Ishikawa (cell line): ENCODE measurements at regions not wholly inside any gene's neighbourhood (a gene's known extent, or its start where the extent isn't known, plus 50 kb on each side); places are given as distances from the start of the nearest gene placed in this dataset.

Source experiments
- CEBPB ChIP-seq: IDR thresholded peaks from 2 replicates; pipeline ENCODE4 v1.6.1; 2012
- CREB1 ChIP-seq: IDR thresholded peaks from 2 replicates; pipeline ENCODE4 v1.6.1; 2012; ENCODE audit warnings: low read depth
- EGR1 ChIP-seq: IDR thresholded peaks from 2 replicates; pipeline ENCODE4 v1.6.1; 2012
- EP300 ChIP-seq: IDR thresholded peaks from 2 replicates; pipeline ENCODE4 v1.6.1; 2012; ENCODE audit warnings: borderline replicate concordance
- FOXM1 ChIP-seq: IDR thresholded peaks from 2 replicates; pipeline ENCODE4 v1.6.1; 2012; ENCODE audit warnings: low read depth, borderline replicate concordance
- NFIC ChIP-seq: IDR thresholded peaks from 2 replicates; pipeline ENCODE4 v1.6.1; 2012
- RAD21 ChIP-seq: IDR thresholded peaks from 2 replicates; pipeline ENCODE4 v1.6.1; 2012; ENCODE audit warnings: low read depth
- REST ChIP-seq: IDR thresholded peaks from 2 replicates; pipeline ENCODE4 v1.6.1; 2012; ENCODE audit warnings: low read depth, mild to moderate bottlenecking
- TAF1 ChIP-seq: IDR thresholded peaks from 2 replicates; pipeline ENCODE4 v1.6.1; 2012; ENCODE audit warnings: low read depth, mild to moderate bottlenecking
- TCF12 ChIP-seq: IDR thresholded peaks from 2 replicates; pipeline ENCODE4 v1.6.1; 2012; ENCODE audit warnings: low read depth
- TEAD4 ChIP-seq: IDR thresholded peaks from 2 replicates; pipeline ENCODE4 v1.6.1; 2012
- YY1 ChIP-seq: IDR thresholded peaks from 2 replicates; pipeline ENCODE4 v1.6.1; 2012; ENCODE audit warnings: low read depth
- ZBTB7A ChIP-seq: IDR thresholded peaks from 2 replicates; pipeline ENCODE4 v1.6.1; 2012; ENCODE audit warnings: low read depth
- TF ChIP-seq, protein P1 (sequence below): IDR thresholded peaks from 2 replicates; pipeline ENCODE4 v1.6.1; 2012
- TF ChIP-seq, protein P2 (sequence below): IDR thresholded peaks from 2 replicates; pipeline ENCODE4 v1.6.1; 2012

DNA sequence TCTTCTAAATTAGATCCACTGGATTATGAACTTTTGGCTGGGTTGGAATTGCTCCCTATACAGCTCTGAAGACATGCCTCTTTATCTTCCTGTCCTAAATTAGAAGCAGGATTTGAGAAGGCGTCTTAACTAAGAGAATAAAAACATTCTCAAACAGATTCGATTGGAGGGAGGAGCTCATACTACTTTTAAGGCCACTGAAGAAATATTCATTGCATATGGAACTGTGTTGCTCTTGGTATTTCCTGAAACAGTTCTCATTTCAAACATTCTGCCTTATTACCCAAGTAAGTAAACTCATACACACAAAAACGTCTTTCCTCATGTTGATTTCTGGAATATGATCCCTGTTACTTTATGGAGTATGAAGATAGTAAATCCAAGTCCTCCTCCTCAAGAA, 519.7 kb upstream of the CDH4 start:
- TF ChIP-seq, protein P1, sequence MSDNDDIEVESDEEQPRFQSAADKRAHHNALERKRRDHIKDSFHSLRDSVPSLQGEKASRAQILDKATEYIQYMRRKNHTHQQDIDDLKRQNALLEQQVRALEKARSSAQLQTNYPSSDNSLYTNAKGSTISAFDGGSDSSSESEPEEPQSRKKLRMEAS = no peak
- TF ChIP-seq TEAD4 (no peak), NFIC (no peak), YY1 (no peak), CREB1 (no peak), REST (no peak), EGR1 (no peak), EP300 (no peak), FOXM1 (no peak)
- TF ChIP-seq, protein P2, sequence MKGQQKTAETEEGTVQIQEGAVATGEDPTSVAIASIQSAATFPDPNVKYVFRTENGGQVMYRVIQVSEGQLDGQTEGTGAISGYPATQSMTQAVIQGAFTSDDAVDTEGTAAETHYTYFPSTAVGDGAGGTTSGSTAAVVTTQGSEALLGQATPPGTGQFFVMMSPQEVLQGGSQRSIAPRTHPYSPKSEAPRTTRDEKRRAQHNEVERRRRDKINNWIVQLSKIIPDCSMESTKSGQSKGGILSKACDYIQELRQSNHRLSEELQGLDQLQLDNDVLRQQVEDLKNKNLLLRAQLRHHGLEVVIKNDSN = no peak

- TF ChIP-seq TAF1 (no peak), EP300 (no peak), TCF12 (no peak), RAD21 (no peak), FOXM1 (no peak), EGR1 (no peak), TEAD4 (no peak)
- TF ChIP-seq, protein P2 = no peak
- TF ChIP-seq, protein P1 = no peak
Observed at GRCh38 chr20:60748086-60748485, 504.0 kb upstream of the CDH4 start.

GRCh38 chr20:60749804-60750602, 502.1 kb upstream of the CDH4 start:
- TF ChIP-seq TEAD4 = no peak
- TF ChIP-seq RAD21 = no peak
- TF ChIP-seq FOXM1 = no peak
- TF ChIP-seq TCF12 = no peak
- no peak for TF ChIP-seq EP300
- no peak for TF ChIP-seq EGR1
- no peak for TF ChIP-seq REST
- TF ChIP-seq ZBTB7A = no peak
- TF ChIP-seq, protein P1 = no peak
- TF ChIP-seq YY1 = no peak
- no peak for TF ChIP-seq NFIC
- TF ChIP-seq CEBPB = no peak
- TF ChIP-seq, protein P2 = no peak
- TF ChIP-seq CREB1 = no peak
- no peak for TF ChIP-seq TAF1

DNA sequence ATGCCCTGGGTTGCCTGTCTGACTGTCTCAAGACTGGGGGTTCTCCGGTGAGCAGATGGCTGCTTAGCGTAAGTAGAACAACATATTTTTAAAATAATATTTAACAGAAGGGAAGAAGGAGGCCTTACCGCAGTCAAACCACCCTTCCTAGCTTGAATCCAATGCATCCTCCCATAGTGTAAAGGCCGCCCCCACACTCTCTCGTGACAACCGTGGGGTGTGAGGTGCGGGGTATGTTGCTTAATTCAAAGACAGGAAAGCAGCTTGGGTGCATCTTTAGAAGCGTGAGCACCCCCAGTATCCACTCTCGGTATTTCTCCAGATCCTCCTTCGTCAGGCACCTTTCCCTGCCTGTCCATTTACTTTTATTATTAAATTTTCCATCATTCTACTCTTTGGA, 501.2 kb upstream of the CDH4 start:
- no peak for TF ChIP-seq ZBTB7A
- TF ChIP-seq CEBPB = no peak
- TF ChIP-seq REST = no peak
- no peak for TF ChIP-seq TEAD4
- TF ChIP-seq EGR1 = no peak
- no peak for TF ChIP-seq TAF1
- TF ChIP-seq CREB1 = no peak
- TF ChIP-seq, protein P1 = no peak
- no peak for TF ChIP-seq YY1
- no peak for TF ChIP-seq RAD21
- TF ChIP-seq, protein P2 = no peak
- no peak for TF ChIP-seq FOXM1
